PC-3 (cell line): ENCODE measurements at regions not wholly inside any gene's neighbourhood (a gene's known extent, or its start where the extent isn't known, plus 50 kb on each side); places are given as distances from the start of the nearest gene placed in this dataset.
"Not testable (repeated sequence)": the region's sequence is repeated elsewhere in the genome, so short reads cannot be mapped to it uniquely, and the experiment has no call there.

Experiments used
- ATAC-seq: fragments of 200-7000 bp; cut with Tn5 transposase; 2 replicates; pipeline ENCODE4 v1.9.1; 2020; ENCODE audit warnings: mild to moderate bottlenecking, moderate library complexity
- BruUV-seq: library from RNA; stranded (reverse); fragments of 400-500 nt; replicated peaks from 2 replicates; lab custom pipeline; 2021; lab: Mats Ljungman, UMichigan
- CTCF ChIA-PET: fragments of 300-600 bp; sonication (Branson Sonifier 250); formaldehyde crosslinking; loops from one replicate; lab custom pipeline; 2022; ENCODE audit warnings: antibody characterized with exemption; lab: Charles Lee
- POLR2A ChIA-PET: fragments of 300-600 bp; sonication (Branson Sonifier 250); formaldehyde crosslinking; loops from one replicate; lab custom pipeline; 2022; ENCODE audit warnings: antibody characterized with exemption; ENCODE audit not compliant: unreplicated experiment; lab: Charles Lee
- DNase-seq: peaks from one replicate; pipeline ENCODE4 v3.0.0-alpha.2; 2015
- H2AFZ ChIP-seq: fragments of 300-600 bp; sonication (generic); 2 replicates; pipeline ENCODE4 v1.6.0; 2016; ENCODE audit warnings: antibody characterized with exemption, low read length
- H3F3A ChIP-seq: fragments of 300-600 bp; sonication (generic); one replicate; pipeline ENCODE4 v1.6.0; 2017; ENCODE audit warnings: antibody characterized with exemption, low read length, control low read depth, mild to moderate bottlenecking; ENCODE audit not compliant: unreplicated experiment
- H3K27ac ChIP-seq: fragments of 300-600 bp; sonication (generic); 2 replicates; pipeline ENCODE4 v1.5.1; 2016; ENCODE audit warnings: mild to moderate bottlenecking, low read length
- H3K27me3 ChIP-seq: fragments of 300-600 bp; sonication (generic); 2 replicates; pipeline ENCODE4 v1.6.1; 2016; ENCODE audit warnings: low read length, mixed read lengths
- H3K36me3 ChIP-seq: fragments of 300-600 bp; sonication (generic); 2 replicates; pipeline ENCODE4 v1.6.1; 2016; ENCODE audit warnings: low read depth, mixed run types, low read length, mixed read lengths
- H3K4me1 ChIP-seq: fragments of 300-600 bp; sonication (generic); 2 replicates; pipeline ENCODE4 v1.5.1; 2016; ENCODE audit warnings: low read length; ENCODE audit not compliant: insufficient read depth
- H3K4me2 ChIP-seq: fragments of 300-600 bp; sonication (generic); 2 replicates; pipeline ENCODE4 v1.6.0; 2016; ENCODE audit warnings: low read length
- H3K4me3 ChIP-seq: fragments of 300-600 bp; sonication (generic); 2 replicates; pipeline ENCODE4 v1.5.1; 2016; ENCODE audit warnings: mild to moderate bottlenecking, low read length, mixed read lengths
- H3K79me2 ChIP-seq: fragments of 300-600 bp; sonication (generic); 2 replicates; pipeline ENCODE4 v1.6.1; 2017; ENCODE audit warnings: low read length, mixed read lengths
- H3K9ac ChIP-seq: fragments of 300-600 bp; sonication (generic); 2 replicates; pipeline ENCODE4 v1.6.0; 2016; ENCODE audit warnings: mild to moderate bottlenecking, low read length
- H3K9me2 ChIP-seq: fragments of 300-600 bp; sonication (generic); replicated peaks from 2 replicates; pipeline ENCODE4 v1.6.1; 2016; ENCODE audit warnings: mixed run types, low read length, mixed read lengths
- H3K9me3 ChIP-seq: fragments of 300-600 bp; sonication (generic); 2 replicates; pipeline ENCODE4 v1.6.1; 2016; ENCODE audit warnings: low read length, mixed read lengths
- H4K20me1 ChIP-seq: fragments of 300-600 bp; sonication (generic); 2 replicates; pipeline ENCODE4 v1.6.1; 2016; ENCODE audit warnings: low read length, mixed read lengths
- EZH2 ChIP-seq: fragments of 300-600 bp; sonication (generic); IDR thresholded peaks from one replicate; pipeline ENCODE4 v1.6.1; 2017; ENCODE audit warnings: antibody characterized with exemption, mild to moderate bottlenecking, low read length; ENCODE audit not compliant: unreplicated experiment
- EZH2phosphoT487 ChIP-seq: fragments of 300-600 bp; sonication (generic); IDR thresholded peaks from 2 replicates; pipeline ENCODE4 v1.6.1; 2018; ENCODE audit warnings: mild to moderate bottlenecking, antibody characterized with exemption, low read length, borderline replicate concordance
- intact Hi-C: fragments of 100-400 bp; cut with micrococcal nuclease; formaldehyde crosslinking; loops from 2 replicates; pipeline ENCODE4 v1.9.0; 2023
- TF ChIP-seq, protein P1 (sequence below): fragments of 300-600 bp; sonication (generic); conservative IDR thresholded peaks from 2 replicates; pipeline ENCODE4 v1.5.1; 2017; ENCODE audit warnings: antibody characterized with exemption, low read depth, mild to moderate bottlenecking, low read length

DNA sequence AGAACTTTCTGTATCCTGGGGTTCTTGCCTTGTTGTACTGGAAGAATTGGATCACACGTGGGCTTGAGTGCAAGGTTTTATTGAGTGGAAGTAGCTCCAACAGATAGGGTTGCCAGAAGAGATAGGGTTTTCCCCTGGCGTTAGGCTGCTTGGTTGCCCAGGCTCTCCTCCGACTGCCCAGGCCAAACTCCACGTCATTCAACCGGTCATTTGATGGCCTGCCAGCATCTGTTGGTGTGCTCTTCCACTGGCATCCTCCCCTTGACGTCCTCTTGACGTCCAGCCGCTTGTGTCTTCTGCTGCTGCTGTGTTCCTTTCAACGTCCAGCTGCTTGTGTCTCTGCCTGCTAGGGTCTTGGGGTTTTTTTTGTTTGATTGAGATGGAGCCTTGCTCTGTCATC is 111.2 kb upstream of the XIST start:
- peaks cover 82% of the 10 kb centered on the region for H3K79me2 ChIP-seq
- H4K20me1 ChIP-seq, result no peaks in the 10 kb centered on the region
- H3K9me2 ChIP-seq, result no peaks in the 10 kb centered on the region
- no peak for ATAC-seq
- CTCF ChIA-PET, result no interaction called here
- H2AFZ ChIP-seq, result no peak overlapping the region
- intact Hi-C loops, result no loop called here
- H3K27me3 ChIP-seq, result no peaks in the 10 kb centered on the region
- H3F3A ChIP-seq, result no peaks in the 10 kb centered on the region
- TF ChIP-seq EZH2 (no peak), EZH2phosphoT487 (no peak)
- TF ChIP-seq, protein P1, sequence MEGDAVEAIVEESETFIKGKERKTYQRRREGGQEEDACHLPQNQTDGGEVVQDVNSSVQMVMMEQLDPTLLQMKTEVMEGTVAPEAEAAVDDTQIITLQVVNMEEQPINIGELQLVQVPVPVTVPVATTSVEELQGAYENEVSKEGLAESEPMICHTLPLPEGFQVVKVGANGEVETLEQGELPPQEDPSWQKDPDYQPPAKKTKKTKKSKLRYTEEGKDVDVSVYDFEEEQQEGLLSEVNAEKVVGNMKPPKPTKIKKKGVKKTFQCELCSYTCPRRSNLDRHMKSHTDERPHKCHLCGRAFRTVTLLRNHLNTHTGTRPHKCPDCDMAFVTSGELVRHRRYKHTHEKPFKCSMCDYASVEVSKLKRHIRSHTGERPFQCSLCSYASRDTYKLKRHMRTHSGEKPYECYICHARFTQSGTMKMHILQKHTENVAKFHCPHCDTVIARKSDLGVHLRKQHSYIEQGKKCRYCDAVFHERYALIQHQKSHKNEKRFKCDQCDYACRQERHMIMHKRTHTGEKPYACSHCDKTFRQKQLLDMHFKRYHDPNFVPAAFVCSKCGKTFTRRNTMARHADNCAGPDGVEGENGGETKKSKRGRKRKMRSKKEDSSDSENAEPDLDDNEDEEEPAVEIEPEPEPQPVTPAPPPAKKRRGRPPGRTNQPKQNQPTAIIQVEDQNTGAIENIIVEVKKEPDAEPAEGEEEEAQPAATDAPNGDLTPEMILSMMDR, result no peak
- no peak overlapping the region for H3K27ac ChIP-seq
- H3K4me3 ChIP-seq, result no peak overlapping the region
- H3K4me1 ChIP-seq, result no peaks in the 10 kb centered on the region
- no peaks in the 10 kb centered on the region for H3K9me3 ChIP-seq
- no peak for DNase-seq
- no peak overlapping the region for H3K9ac ChIP-seq
- POLR2A ChIA-PET, result no interaction called here
- no peak overlapping the region for H3K4me2 ChIP-seq
- peaks cover 9% of the 10 kb centered on the region; the same call in 1 of the 2 replicates for H3K36me3 ChIP-seq
- BruUV-seq, result no TSS peak

DNA sequence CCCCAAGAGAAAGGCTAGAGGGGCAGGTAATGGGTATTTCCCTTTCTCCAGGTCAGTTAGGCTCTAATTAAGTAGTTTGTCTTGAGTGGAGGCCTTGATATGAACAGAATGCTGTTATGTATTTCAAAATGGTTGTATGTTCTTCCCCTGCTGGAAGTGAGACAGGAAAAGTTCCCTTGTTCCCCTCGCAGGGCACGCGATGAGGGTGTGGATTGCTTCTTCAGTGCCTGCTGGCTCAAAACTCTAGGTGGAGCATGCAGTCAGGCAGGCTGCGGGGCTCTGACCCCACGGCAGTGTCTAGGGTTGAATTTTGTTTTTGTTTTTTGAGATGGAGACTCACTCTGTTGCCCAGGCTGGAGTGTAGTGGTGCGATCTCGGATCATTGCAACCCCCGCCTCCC is 110.4 kb upstream of the XIST start:
- Histone ChIP-seq H3F3A (no peaks in the 10 kb centered on the region), H3K79me2 (peaks cover 90% of the 10 kb centered on the region), H3K27me3 (no peaks in the 10 kb centered on the region), H3K9me3 (no peaks in the 10 kb centered on the region), H4K20me1 (no peaks in the 10 kb centered on the region), H3K4me1 (no peaks in the 10 kb centered on the region), H2AFZ (no peak overlapping the region), H3K9me2 (no peaks in the 10 kb centered on the region), H3K27ac (no peak overlapping the region), H3K9ac (no peak overlapping the region), H3K36me3 (peaks cover 9% of the 10 kb centered on the region; the same call in 1 of the 2 replicates), H3K4me2 (no peak overlapping the region), H3K4me3 (no peak overlapping the region)
- BruUV-seq, result no TSS peak
- ChIA-PET POLR2A (no interaction called here), CTCF (no interaction called here)
- no peak for DNase-seq
- no peak for ATAC-seq
- intact Hi-C loops, result no loop called here
- no peak for TF ChIP-seq EZH2
- no peak for TF ChIP-seq EZH2phosphoT487
- TF ChIP-seq, protein P1, result no peak

DNA sequence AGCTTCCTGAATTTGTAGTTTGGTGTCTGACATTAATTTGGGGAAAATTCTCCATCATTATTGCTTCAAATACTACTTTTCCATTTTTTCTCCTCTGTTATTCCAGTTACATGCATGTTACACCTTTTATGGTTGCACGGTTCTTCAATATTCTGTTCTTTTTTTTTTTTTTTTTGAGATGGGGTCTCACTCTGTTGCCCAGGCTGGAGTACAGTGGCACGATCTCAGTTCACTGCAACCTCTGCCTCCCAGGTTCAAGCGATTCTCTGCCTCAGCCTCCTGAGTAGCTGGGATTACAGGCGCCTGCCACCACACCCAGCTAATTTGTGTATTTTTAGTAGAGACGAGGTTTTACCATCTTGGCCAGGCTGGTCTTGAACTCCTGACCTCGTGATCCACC is 109.4 kb upstream of the XIST start:
- H3K36me3 ChIP-seq, H2AFZ ChIP-seq, H3K9me2 ChIP-seq, H4K20me1 ChIP-seq, DNase-seq, BruUV-seq, H3K27ac ChIP-seq, H3K27me3 ChIP-seq, H3K4me1 ChIP-seq, ATAC-seq, H3F3A ChIP-seq, H3K4me3 ChIP-seq, CTCF ChIA-PET, H3K9ac ChIP-seq, H3K9me3 ChIP-seq, H3K4me2 ChIP-seq, intact Hi-C loops: not testable (repeated sequence)
- POLR2A ChIA-PET, result interaction anchor here (1.2 kb wide), 1 partner anchor 35 kb away, joined by 4 read pairs; no protein-coding TSS in a partner anchor
- H3K79me2 ChIP-seq, result peaks cover 93% of the 10 kb centered on the region
